ENCODE measurements at regions not wholly inside any gene's neighbourhood (a gene's known extent, or its start where the extent isn't known, plus 50 kb on each side); places are given as distances from the start of the nearest gene placed in this dataset.

DNA sequence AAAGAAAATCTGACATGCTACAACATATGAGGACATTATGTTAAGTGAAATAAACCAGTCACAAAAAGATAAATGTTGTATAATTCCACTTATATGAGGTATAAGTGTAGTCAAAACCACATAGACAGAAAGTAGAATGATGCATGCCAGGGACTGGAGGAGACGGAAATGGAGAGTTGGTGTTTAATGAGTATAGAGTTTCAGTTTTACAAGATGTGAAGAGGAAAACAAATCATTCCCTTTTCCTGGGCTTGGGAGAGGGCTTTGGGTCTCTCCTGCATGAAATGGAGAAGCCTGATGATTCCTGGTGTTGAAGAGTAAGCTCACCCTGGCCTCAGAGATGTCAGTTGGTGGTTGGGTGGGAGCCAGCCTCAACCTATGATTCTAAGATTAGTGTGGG is 158.4 kb upstream of the PLXNC1 start:
- TF ChIP-seq, protein P1, sequence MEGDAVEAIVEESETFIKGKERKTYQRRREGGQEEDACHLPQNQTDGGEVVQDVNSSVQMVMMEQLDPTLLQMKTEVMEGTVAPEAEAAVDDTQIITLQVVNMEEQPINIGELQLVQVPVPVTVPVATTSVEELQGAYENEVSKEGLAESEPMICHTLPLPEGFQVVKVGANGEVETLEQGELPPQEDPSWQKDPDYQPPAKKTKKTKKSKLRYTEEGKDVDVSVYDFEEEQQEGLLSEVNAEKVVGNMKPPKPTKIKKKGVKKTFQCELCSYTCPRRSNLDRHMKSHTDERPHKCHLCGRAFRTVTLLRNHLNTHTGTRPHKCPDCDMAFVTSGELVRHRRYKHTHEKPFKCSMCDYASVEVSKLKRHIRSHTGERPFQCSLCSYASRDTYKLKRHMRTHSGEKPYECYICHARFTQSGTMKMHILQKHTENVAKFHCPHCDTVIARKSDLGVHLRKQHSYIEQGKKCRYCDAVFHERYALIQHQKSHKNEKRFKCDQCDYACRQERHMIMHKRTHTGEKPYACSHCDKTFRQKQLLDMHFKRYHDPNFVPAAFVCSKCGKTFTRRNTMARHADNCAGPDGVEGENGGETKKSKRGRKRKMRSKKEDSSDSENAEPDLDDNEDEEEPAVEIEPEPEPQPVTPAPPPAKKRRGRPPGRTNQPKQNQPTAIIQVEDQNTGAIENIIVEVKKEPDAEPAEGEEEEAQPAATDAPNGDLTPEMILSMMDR (conservative IDR thresholded peaks at IDR 0.05; ENCODE audit: low read length), result no peak
- no peak for TF ChIP-seq EZH2phosphoT487 (IDR thresholded peaks at IDR 0.05; ENCODE audit: borderline replicate concordance)

All from Loucy (cell line).